Left lung (tissue), 4 donors: ENCODE measurements at regions not wholly inside any gene's neighbourhood (a gene's known extent, or its start where the extent isn't known, plus 50 kb on each side); places are given as distances from the start of the nearest gene placed in this dataset.

Experiments
- ATAC-seq: fragments of 200-7000 bp; cut with Tn5 transposase; one replicate; pipeline ENCODE4 v1.9.1; 2020; ENCODE audit warnings: moderate library complexity
- DNase-seq, 4 donors: peaks; one replicate each; pipeline ENCODE4 v3.0.0-alpha.2; 2013 to 2020
- H3K27ac ChIP-seq, 2 donors: fragments of 200-600 bp; sonication (generic) in 1 of 2; one replicate each; pipeline versions ENCODE4 v1.5.0 to v1.8.0; 2020 to 2021
- H3K27me3 ChIP-seq, 2 donors: fragments of 200-600 bp; sonication (generic) in 1 of 2; one replicate each; pipeline versions ENCODE4 v1.5.0 to v1.8.0; 2020 to 2021
- H3K36me3 ChIP-seq, 2 donors: fragments of 200-600 bp; sonication (generic) in 1 of 2; one replicate each; pipeline versions ENCODE4 v1.5.0 to v1.8.0; 2020 to 2021
- H3K4me1 ChIP-seq, 2 donors: fragments of 200-600 bp; one replicate each; pipeline ENCODE4 v1.8.0; 2021
- H3K4me3 ChIP-seq, 2 donors: fragments of 200-600 bp; sonication (generic) in 1 of 2; one replicate each; pipeline versions ENCODE4 v1.5.0 to v1.8.0; 2020 to 2021; ENCODE audit warnings: mild to moderate bottlenecking in 1 of 2
- H3K9me3 ChIP-seq, 2 donors: fragments of 200-600 bp; sonication (generic) in 1 of 2; one replicate each; pipeline versions ENCODE4 v1.5.0 to v1.8.0; 2020 to 2021
- CTCF ChIP-seq, 2 donors: fragments of 200-600 bp; sonication (generic) in 1 of 2; IDR thresholded peaks; one replicate each; pipeline versions ENCODE4 v1.5.0 to v1.8.0; 2021; ENCODE audit warnings: antibody characterized with exemption in 2 of 2
- intact Hi-C, 2 donors: fragments of 100-400 bp; cut with DNase I; formaldehyde crosslinking; loops; one replicate each; pipeline versions ENCODE4 v1.11.2 to v1.14.2; 2022
- donor health status: DM: no; HTN: yes; CAD: no.
- donor health status: DM: no; HTN: no; CAD: no.

GRCh38 chr3:162096874-162097273 lies 600.3 kb downstream of the OTOL1 start:
- Histone ChIP-seq H3K36me3 (no peaks in the 10 kb centered on the region), H3K27ac (no peak overlapping the region), H3K4me1 (no peaks in the 10 kb centered on the region), H3K4me3 (no peak overlapping the region), H3K9me3 (no peaks in the 10 kb centered on the region), H3K27me3 (no peaks in the 10 kb centered on the region)
- DNase-seq (no peak), ATAC-seq (no peak)
- no peak for TF ChIP-seq CTCF (IDR thresholded peaks at IDR 0.05)
- intact Hi-C loops: no loop called here

GRCh38 chr3:162103808-162104207 lies 607.2 kb downstream of the OTOL1 start:
- ATAC-seq (no peak), DNase-seq (no peak)
- Histone ChIP-seq H3K27me3 (no peaks in the 10 kb centered on the region), H3K4me3 (no peak overlapping the region), H3K9me3 (no peaks in the 10 kb centered on the region), H3K4me1 (no peaks in the 10 kb centered on the region), H3K27ac (no peak overlapping the region), H3K36me3 (no peaks in the 10 kb centered on the region)
- no peak for TF ChIP-seq CTCF (IDR thresholded peaks at IDR 0.05)
- intact Hi-C loops: no loop called here

- ATAC-seq (no peak), DNase-seq (no peak)
- Histone ChIP-seq H3K36me3 (no peaks in the 10 kb centered on the region), H3K27ac (no peak overlapping the region), H3K27me3 (no peaks in the 10 kb centered on the region), H3K9me3 (no peaks in the 10 kb centered on the region), H3K4me1 (no peaks in the 10 kb centered on the region), H3K4me3 (no peak overlapping the region)
- no peak for TF ChIP-seq CTCF (IDR thresholded peaks at IDR 0.05)
- intact Hi-C loops: no loop called here
Observed at GRCh38 chr3:162111861-162112260, 615.3 kb downstream of the OTOL1 start.

- DNase-seq (no peak), ATAC-seq (no peak)
- H3K27ac ChIP-seq: no peak overlapping the region
- intact Hi-C loops: no loop called here
- no peaks in the 10 kb centered on the region for H3K27me3 ChIP-seq
- no peaks in the 10 kb centered on the region for H3K9me3 ChIP-seq
- H3K36me3 ChIP-seq: no peaks in the 10 kb centered on the region
- TF ChIP-seq CTCF (IDR thresholded peaks at IDR 0.05): no peak
- H3K4me3 ChIP-seq: no peak overlapping the region
- no peaks in the 10 kb centered on the region for H3K4me1 ChIP-seq
Observed at GRCh38 chr3:162112719-162113118, 616.1 kb downstream of the OTOL1 start.

- no peak overlapping the region for H3K27ac ChIP-seq
- intact Hi-C loops: no loop called here
- no peak for ATAC-seq
- no peaks in the 10 kb centered on the region for H3K9me3 ChIP-seq
- TF ChIP-seq CTCF (IDR thresholded peaks at IDR 0.05): no peak
- H3K36me3 ChIP-seq: no peaks in the 10 kb centered on the region
- no peaks in the 10 kb centered on the region for H3K27me3 ChIP-seq
- no peak overlapping the region for H3K4me3 ChIP-seq
- DNase-seq: no peak
- no peaks in the 10 kb centered on the region for H3K4me1 ChIP-seq
Observed at GRCh38 chr3:162117961-162118360, 621.4 kb downstream of the OTOL1 start.
